ENCODE measurements at regions not wholly inside any gene's neighbourhood (a gene's known extent, or its start where the extent isn't known, plus 50 kb on each side); places are given as distances from the start of the nearest gene placed in this dataset.

DNA sequence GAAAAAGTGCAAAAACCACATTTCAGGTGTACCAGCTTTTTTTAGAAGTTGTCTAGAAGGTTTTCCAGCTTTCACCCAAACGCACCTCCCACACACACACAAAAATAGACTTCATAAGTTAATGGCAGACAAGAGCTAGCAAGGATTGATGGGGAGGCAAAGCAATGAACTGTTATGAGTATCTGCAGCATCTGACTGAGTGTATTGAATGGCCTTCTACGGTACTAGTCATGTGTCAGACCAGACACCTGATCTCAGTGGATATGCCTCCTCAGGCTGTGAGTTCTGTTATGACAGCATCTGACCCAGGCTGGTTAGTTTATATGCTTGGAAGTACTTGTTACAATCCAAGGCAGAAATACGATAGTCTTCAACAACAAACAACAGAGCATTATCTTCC lies 406.1 kb upstream of the AUTS2 start:
- Histone ChIP-seq H3K27me3 (ENCODE audit: control insufficient read depth, insufficient read depth, low read length) (no peaks in the 10 kb centered on the region), H3K56ac (ENCODE audit: extremely low read depth, insufficient read depth, low read length) (no peak overlapping the region), H3K9me3 (ENCODE audit: control insufficient read depth, insufficient read depth, low read length) (peaks cover 4% of the 10 kb centered on the region; the same call in 1 of the 2 replicates), H3K4me3 (ENCODE audit: insufficient read depth, low read depth, low read length) (no peak overlapping the region), H3K79me1 (ENCODE audit: low read depth in 1 of 2, low read length in 2 of 2) (no peaks in the 10 kb centered on the region), H4K5ac (ENCODE audit: low read depth, low read length) (no peak overlapping the region), H4K8ac (ENCODE audit: low read depth in 2 of 2, low read length in 2 of 2) (no peak overlapping the region), H2AK5ac (ENCODE audit: low read depth, low read length) (no peak overlapping the region), H3K9me1 (ENCODE audit: insufficient read depth, low read length) (no peaks in the 10 kb centered on the region), H3K18ac (ENCODE audit: low read depth, low read length) (no peak overlapping the region), H2AFZ (replicated peaks; ENCODE audit: low read length, poor library complexity) (no peak overlapping the region), H3K4me1 (ENCODE audit: control insufficient read depth, insufficient read depth, low read length) (no peaks in the 10 kb centered on the region), H3K23ac (ENCODE audit: low read depth, low read length) (no peak overlapping the region), H3K4me2 (ENCODE audit: low read depth, low read length) (no peak overlapping the region), H4K91ac (ENCODE audit: insufficient read depth, low read depth, low read length) (no peak overlapping the region), H3K27ac (ENCODE audit: insufficient read depth, low read length) (no peak overlapping the region), H2BK20ac (ENCODE audit: low read depth, low read length) (no peak overlapping the region), H2BK120ac (ENCODE audit: low read depth, low read length) (no peak overlapping the region), H2BK15ac (ENCODE audit: low read depth, low read length) (no peak overlapping the region), H3K14ac (replicated peaks; ENCODE audit: low read depth, low read length) (no peak overlapping the region), H4K20me1 (ENCODE audit: insufficient read depth, low read length) (no peaks in the 10 kb centered on the region), H3K9ac (ENCODE audit: low read depth, low read length) (no peak overlapping the region), H2BK5ac (ENCODE audit: low read depth, low read length, poor library complexity, severe bottlenecking) (no peak overlapping the region), H3K4ac (ENCODE audit: low read depth, low read length) (no peak overlapping the region), H2AK9ac (replicated peaks; ENCODE audit: low read depth, low read length, poor library complexity) (no peak overlapping the region), H3K36me3 (ENCODE audit: control insufficient read depth, insufficient read depth, low read length) (no peaks in the 10 kb centered on the region)
- BruUV-seq (replicated peaks): no TSS peak
- in situ Hi-C loops (cut with MboI; ENCODE audit: low sequenced_read_pairs): no loop called here
- dilution Hi-C loops (cut with HindIII; ENCODE audit: low sequenced_read_pairs, unreplicated experiment): no loop called here
- intact Hi-C loops (cut with micrococcal nuclease): no loop called here
- DNase-seq (no peak), ATAC-seq (ENCODE audit: low read depth) (no peak)
- ChIA-PET CTCF (no interaction called here), POLR2A (ENCODE audit: unreplicated experiment) (no interaction called here)
- WGBS, 2 experiments (ENCODE audit: extremely low coverage in 2 of 2, insufficient read length in 1 of 2): 40% methylated on average over 1 of the region's 3 CpGs; no CpG with 5 or more reads in 1 of the 2 experiments
- TF ChIP-seq CEBPB (IDR thresholded peaks at IDR 0.05; ENCODE audit: low read depth, low read length) (no peak), RAD21 (IDR thresholded peaks at IDR 0.05; ENCODE audit: low read length) (no peak), SMC3 (IDR thresholded peaks at IDR 0.05; ENCODE audit: low read depth, low read length) (no peak), POLR2A (IDR thresholded peaks at IDR 0.05; ENCODE audit: low read depth, low read length) (no peak), MAFK (IDR thresholded peaks at IDR 0.05; ENCODE audit: low read depth, low read length) (no peak), MXI1 (IDR thresholded peaks at IDR 0.05; ENCODE audit: borderline replicate concordance, low read depth, low read length) (no peak), MAZ (IDR thresholded peaks at IDR 0.05; ENCODE audit: borderline replicate concordance, low read depth, low read length) (no peak), NFE2L2 (IDR thresholded peaks at IDR 0.05; ENCODE audit: low read depth, low read length) (no peak), FOS (IDR thresholded peaks at IDR 0.05; ENCODE audit: low read depth, low read length) (no peak), CHD1 (IDR thresholded peaks at IDR 0.05; ENCODE audit: low read depth, low read length) (no peak), BHLHE40 (IDR thresholded peaks at IDR 0.05; ENCODE audit: low read depth, low read length) (no peak)
- TF ChIP-seq, protein P1, sequence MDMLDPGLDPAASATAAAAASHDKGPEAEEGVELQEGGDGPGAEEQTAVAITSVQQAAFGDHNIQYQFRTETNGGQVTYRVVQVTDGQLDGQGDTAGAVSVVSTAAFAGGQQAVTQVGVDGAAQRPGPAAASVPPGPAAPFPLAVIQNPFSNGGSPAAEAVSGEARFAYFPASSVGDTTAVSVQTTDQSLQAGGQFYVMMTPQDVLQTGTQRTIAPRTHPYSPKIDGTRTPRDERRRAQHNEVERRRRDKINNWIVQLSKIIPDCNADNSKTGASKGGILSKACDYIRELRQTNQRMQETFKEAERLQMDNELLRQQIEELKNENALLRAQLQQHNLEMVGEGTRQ (IDR thresholded peaks at IDR 0.05; ENCODE audit: low read depth, low read length): no peak
- TF ChIP-seq, protein P2, sequence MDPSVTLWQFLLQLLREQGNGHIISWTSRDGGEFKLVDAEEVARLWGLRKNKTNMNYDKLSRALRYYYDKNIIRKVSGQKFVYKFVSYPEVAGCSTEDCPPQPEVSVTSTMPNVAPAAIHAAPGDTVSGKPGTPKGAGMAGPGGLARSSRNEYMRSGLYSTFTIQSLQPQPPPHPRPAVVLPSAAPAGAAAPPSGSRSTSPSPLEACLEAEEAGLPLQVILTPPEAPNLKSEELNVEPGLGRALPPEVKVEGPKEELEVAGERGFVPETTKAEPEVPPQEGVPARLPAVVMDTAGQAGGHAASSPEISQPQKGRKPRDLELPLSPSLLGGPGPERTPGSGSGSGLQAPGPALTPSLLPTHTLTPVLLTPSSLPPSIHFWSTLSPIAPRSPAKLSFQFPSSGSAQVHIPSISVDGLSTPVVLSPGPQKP (IDR thresholded peaks at IDR 0.05; ENCODE audit: borderline replicate concordance, low read depth, low read length): no peak

Measured in IMR-90 (cell line).